NT2/D1 (cell line): ENCODE measurements at regions not wholly inside any gene's neighbourhood (a gene's known extent, or its start where the extent isn't known, plus 50 kb on each side); places are given as distances from the start of the nearest gene placed in this dataset.

Experiments used
- DNase-seq: peaks from one replicate; pipeline ENCODE4 v3.0.0-alpha.2; 2011; ENCODE audit warnings: low read depth, low spot score
- H3K27me3 ChIP-seq: 2 replicates; pipeline ENCODE4 v1.6.0; 2011; ENCODE audit warnings: mild to moderate bottlenecking; ENCODE audit not compliant: insufficient read length, insufficient read depth
- H3K36me3 ChIP-seq: 2 replicates; pipeline ENCODE4 v1.6.1; 2011; ENCODE audit warnings: mild to moderate bottlenecking, low read length, mixed read lengths; ENCODE audit not compliant: insufficient read depth, insufficient read length
- H3K4me1 ChIP-seq: 2 replicates; pipeline ENCODE4 v1.5.1; 2011; ENCODE audit not compliant: insufficient read depth, insufficient read length
- H3K4me3 ChIP-seq: 2 replicates; pipeline ENCODE4 v1.5.1; 2011; ENCODE audit warnings: low read depth; ENCODE audit not compliant: insufficient read length
- H3K9ac ChIP-seq: 2 replicates; pipeline ENCODE4 v1.6.0; 2011; ENCODE audit warnings: low read depth; ENCODE audit not compliant: insufficient read length
- H3K9me3 ChIP-seq: 2 replicates; pipeline ENCODE4 v1.5.1; 2011; ENCODE audit warnings: mild to moderate bottlenecking, low read length; ENCODE audit not compliant: insufficient read depth
- SUZ12 ChIP-seq: IDR thresholded peaks from 2 replicates; pipeline ENCODE4 v1.6.1; 2011; ENCODE audit not compliant: insufficient read length, insufficient read depth; ENCODE audit errors: extremely low read depth
- YY1 ChIP-seq: IDR thresholded peaks from 2 replicates; pipeline ENCODE4 v1.6.1; 2011; ENCODE audit not compliant: insufficient read length, insufficient read depth
- ZNF274 ChIP-seq: IDR thresholded peaks from 2 replicates; pipeline ENCODE4 v1.6.1; 2011; ENCODE audit warnings: mild to moderate bottlenecking, low read depth, low read length

- Histone ChIP-seq H3K4me3 (no peak overlapping the region), H3K4me1 (no peaks in the 10 kb centered on the region), H3K9me3 (no peaks in the 10 kb centered on the region), H3K36me3 (no peaks in the 10 kb centered on the region), H3K9ac (no peak overlapping the region), H3K27me3 (no peaks in the 10 kb centered on the region)
- DNase-seq: no peak
- no peak for TF ChIP-seq YY1
- TF ChIP-seq SUZ12: no peak
- TF ChIP-seq ZNF274: no peak
Measured at GRCh38 chr15:47541562-47541961, 175.7 kb upstream of the SEMA6D start.

GRCh38 chr15:47542312-47542989 is 174.9 kb upstream of the SEMA6D start:
- no peaks in the 10 kb centered on the region for H3K4me1 ChIP-seq
- H3K9ac ChIP-seq: no peak overlapping the region
- H3K27me3 ChIP-seq: no peaks in the 10 kb centered on the region
- no peak for DNase-seq
- H3K36me3 ChIP-seq: no peaks in the 10 kb centered on the region
- H3K4me3 ChIP-seq: no peak overlapping the region
- no peaks in the 10 kb centered on the region for H3K9me3 ChIP-seq
- no peak for TF ChIP-seq ZNF274
- TF ChIP-seq YY1: no peak
- TF ChIP-seq SUZ12: no peak

- H3K4me1 ChIP-seq: no peaks in the 10 kb centered on the region
- TF ChIP-seq SUZ12: no peak
- no peak for TF ChIP-seq YY1
- no peak for TF ChIP-seq ZNF274
- no peaks in the 10 kb centered on the region for H3K9me3 ChIP-seq
- no peak for DNase-seq
- no peak overlapping the region for H3K9ac ChIP-seq
- no peak overlapping the region for H3K4me3 ChIP-seq
- no peaks in the 10 kb centered on the region for H3K36me3 ChIP-seq
- no peaks in the 10 kb centered on the region for H3K27me3 ChIP-seq
Measured at GRCh38 chr15:47548231-47548630, 169.1 kb upstream of the SEMA6D start.

- Histone ChIP-seq H3K9ac (no peak overlapping the region), H3K9me3 (no peaks in the 10 kb centered on the region), H3K4me3 (no peak overlapping the region), H3K36me3 (no peaks in the 10 kb centered on the region), H3K4me1 (no peaks in the 10 kb centered on the region), H3K27me3 (no peaks in the 10 kb centered on the region)
- TF ChIP-seq ZNF274 (no peak), YY1 (no peak), SUZ12 (no peak)
- no peak for DNase-seq
Measured at GRCh38 chr15:47548986-47549385, 168.3 kb upstream of the SEMA6D start.

- no peaks in the 10 kb centered on the region for H3K27me3 ChIP-seq
- DNase-seq: no peak
Measured at GRCh38 chr15:47551079-47551478, 166.2 kb upstream of the SEMA6D start.

GRCh38 chr15:47551546-47551945 is 165.8 kb upstream of the SEMA6D start:
- Histone ChIP-seq H3K36me3 (no peaks in the 10 kb centered on the region), H3K4me3 (no peak overlapping the region), H3K9ac (no peak overlapping the region), H3K4me1 (no peaks in the 10 kb centered on the region), H3K9me3 (no peaks in the 10 kb centered on the region), H3K27me3 (no peaks in the 10 kb centered on the region)
- DNase-seq: no peak
- TF ChIP-seq ZNF274: no peak
- no peak for TF ChIP-seq YY1
- no peak for TF ChIP-seq SUZ12

More at GRCh38 chr15:47551079-47551478, 166.2 kb upstream of the SEMA6D start:
- TF ChIP-seq SUZ12 (no peak), ZNF274 (no peak), YY1 (no peak)
- Histone ChIP-seq H3K4me3 (no peak overlapping the region), H3K9ac (no peak overlapping the region), H3K4me1 (no peaks in the 10 kb centered on the region), H3K36me3 (no peaks in the 10 kb centered on the region), H3K9me3 (no peaks in the 10 kb centered on the region)

- Histone ChIP-seq H3K36me3 (no peaks in the 10 kb centered on the region), H3K9ac (no peak overlapping the region), H3K27me3 (no peaks in the 10 kb centered on the region), H3K9me3 (no peaks in the 10 kb centered on the region), H3K4me3 (no peak overlapping the region), H3K4me1 (no peaks in the 10 kb centered on the region)
- TF ChIP-seq SUZ12 (no peak), ZNF274 (no peak), YY1 (no peak)
- no peak for DNase-seq
Measured at GRCh38 chr15:47552978-47553608, 164.2 kb upstream of the SEMA6D start.
